KMS-11 (cell line): ENCODE measurements at regions not wholly inside any gene's neighbourhood (a gene's known extent, or its start where the extent isn't known, plus 50 kb on each side); places are given as distances from the start of the nearest gene placed in this dataset.
A peak's percentile ranks its signal among the peaks of the same experiment; 100 is the strongest.

ENCODE experiments used
- H2AFZ ChIP-seq: fragments of 200-600 bp; sonication (generic); 2 replicates; pipeline ENCODE4 v1.6.1; 2016; ENCODE audit warnings: antibody characterized with exemption, mixed run types, low read depth
- H3K27ac ChIP-seq: fragments of 200-600 bp; sonication (generic); 2 replicates; pipeline ENCODE4 v1.6.1; 2016; ENCODE audit warnings: mild to moderate bottlenecking, mixed run types
- H3K27me3 ChIP-seq: fragments of 200-600 bp; sonication (generic); 2 replicates; pipeline ENCODE4 v1.6.1; 2017; ENCODE audit warnings: mild to moderate bottlenecking, low read depth, mixed run types, moderate library complexity; ENCODE audit not compliant: insufficient read depth
- H3K36me3 ChIP-seq: fragments of 200-600 bp; sonication (generic); 2 replicates; pipeline ENCODE4 v1.6.1; 2017; ENCODE audit warnings: mild to moderate bottlenecking, mixed run types; ENCODE audit not compliant: insufficient read depth
- H3K4me1 ChIP-seq: fragments of 200-600 bp; sonication (generic); 2 replicates; pipeline ENCODE4 v1.6.1; 2016; ENCODE audit warnings: mild to moderate bottlenecking, low read depth, mixed run types; ENCODE audit not compliant: poor library complexity, severe bottlenecking
- H3K4me2 ChIP-seq: fragments of 200-600 bp; sonication (generic); 2 replicates; pipeline ENCODE4 v1.7.0; 2016; ENCODE audit warnings: mild to moderate bottlenecking, mixed run types
- H3K4me3 ChIP-seq: fragments of 200-600 bp; sonication (generic); IDR thresholded peaks from 2 replicates; pipeline ENCODE4 v1.6.1; 2017; ENCODE audit warnings: low read depth, low read length, mixed read lengths; ENCODE audit not compliant: insufficient read depth
- H3K79me2 ChIP-seq: fragments of 200-600 bp; sonication (generic); 2 replicates; pipeline ENCODE4 v1.6.1; 2016; ENCODE audit warnings: low read depth, mixed run types; ENCODE audit not compliant: insufficient read depth
- H3K9ac ChIP-seq: fragments of 200-600 bp; sonication (generic); 2 replicates; pipeline ENCODE4 v1.6.1; 2016; ENCODE audit warnings: mild to moderate bottlenecking, mixed run types
- H4K20me1 ChIP-seq: fragments of 200-600 bp; sonication (generic); 2 replicates; pipeline ENCODE4 v1.6.1; 2016; ENCODE audit warnings: mild to moderate bottlenecking, mixed run types; ENCODE audit not compliant: insufficient read depth
- CTCF ChIP-seq: fragments of 200-600 bp; sonication (generic); conservative IDR thresholded peaks from 2 replicates; pipeline ENCODE4 v1.6.1; 2017; ENCODE audit warnings: low read depth, mild to moderate bottlenecking, antibody characterized with exemption, low read length, moderate library complexity, mixed read lengths

GRCh38 chr4:183837222-183837621 is 67.9 kb upstream of the STOX2 start:
- TF ChIP-seq CTCF, result no peak
- Histone ChIP-seq H2AFZ (no peak overlapping the region), H3K4me2 (no peak overlapping the region), H3K9ac (no peak overlapping the region), H3K27me3 (no peaks in the 10 kb centered on the region), H3K36me3 (no peaks in the 10 kb centered on the region), H4K20me1 (no peaks in the 10 kb centered on the region), H3K79me2 (no peaks in the 10 kb centered on the region), H3K27ac (no peak overlapping the region), H3K4me3 (no peak overlapping the region), H3K4me1 (no peaks in the 10 kb centered on the region)

- no peak overlapping the region for H3K27ac ChIP-seq
- no peaks in the 10 kb centered on the region for H3K4me1 ChIP-seq
- no peaks in the 10 kb centered on the region for H3K36me3 ChIP-seq
- no peak for TF ChIP-seq CTCF
- no peak overlapping the region for H3K4me2 ChIP-seq
- no peak overlapping the region for H3K4me3 ChIP-seq
- no peak overlapping the region for H2AFZ ChIP-seq
- H3K79me2 ChIP-seq, result no peaks in the 10 kb centered on the region
- no peaks in the 10 kb centered on the region for H4K20me1 ChIP-seq
- no peaks in the 10 kb centered on the region for H3K27me3 ChIP-seq
- no peak overlapping the region for H3K9ac ChIP-seq
Observed at GRCh38 chr4:183838987-183839712, 66.0 kb upstream of the STOX2 start.

GRCh38 chr4:183840311-183840710 is 64.8 kb upstream of the STOX2 start:
- Histone ChIP-seq H3K27me3 (no peaks in the 10 kb centered on the region), H3K4me1 (no peaks in the 10 kb centered on the region), H3K27ac (no peak overlapping the region), H4K20me1 (no peaks in the 10 kb centered on the region), H3K9ac (no peak overlapping the region), H3K79me2 (no peaks in the 10 kb centered on the region), H3K4me3 (no peak overlapping the region), H3K4me2 (no peak overlapping the region), H2AFZ (no peak overlapping the region; the same call in 1 of the 2 replicates), H3K36me3 (no peaks in the 10 kb centered on the region)
- peak; percentile 97 for TF ChIP-seq CTCF

- Histone ChIP-seq H3K4me1 (no peaks in the 10 kb centered on the region), H3K9ac (no peak overlapping the region), H3K4me2 (no peak overlapping the region), H3K79me2 (no peaks in the 10 kb centered on the region), H3K36me3 (no peaks in the 10 kb centered on the region), H4K20me1 (no peaks in the 10 kb centered on the region), H3K4me3 (no peak overlapping the region), H2AFZ (no peak overlapping the region), H3K27ac (no peak overlapping the region), H3K27me3 (no peaks in the 10 kb centered on the region)
- TF ChIP-seq CTCF, result no peak
Observed at GRCh38 chr4:183841001-183841400, 64.1 kb upstream of the STOX2 start.
